HCEC 1CT (cell line): ENCODE measurements at regions not wholly inside any gene's neighbourhood (a gene's known extent, or its start where the extent isn't known, plus 50 kb on each side); places are given as distances from the start of the nearest gene placed in this dataset.
A peak's percentile ranks its signal among the peaks of the same experiment; 100 is the strongest.

ENCODE experiments used
- DNase-seq: peaks from one replicate; pipeline ENCODE4 v3.0.0-alpha.2; 2017

- no peak for DNase-seq
These were observed 287.0 kb downstream of the RERGL start for GRCh38 chr12:17802657-17803641.

GRCh38 chr12:17793854-17794253, 296.1 kb downstream of the RERGL start:
- peak; percentile 45 for DNase-seq

GRCh38 chr12:17778242-17778641, 311.8 kb downstream of the RERGL start:
- no peak for DNase-seq

GRCh38 chr12:17763366-17763765, 326.6 kb downstream of the RERGL start:
- DNase-seq, result no peak

DNA sequence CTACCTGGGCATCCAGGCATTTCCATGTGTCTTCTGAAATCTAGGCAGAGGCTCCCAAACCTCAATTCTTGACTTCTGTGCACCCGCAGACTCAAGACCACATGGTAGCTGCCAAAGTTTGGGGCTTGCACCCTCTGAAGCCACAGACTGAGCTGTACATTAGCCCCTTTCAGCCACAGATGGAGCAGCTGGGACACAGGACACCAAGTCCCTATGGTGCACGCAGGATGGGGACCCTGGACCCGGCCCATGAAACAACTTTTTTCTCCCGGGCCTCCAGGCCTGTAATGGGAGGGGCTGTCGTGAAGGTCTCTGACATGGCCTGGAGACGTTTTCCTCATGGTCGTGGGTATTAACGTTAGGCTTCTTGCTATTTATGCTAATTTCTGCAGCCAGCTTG, 330.0 kb downstream of the RERGL start:
- no peak for DNase-seq
